Upper lobe of left lung (tissue), 4 donors: ENCODE measurements at regions not wholly inside any gene's neighbourhood (a gene's known extent, or its start where the extent isn't known, plus 50 kb on each side); places are given as distances from the start of the nearest gene placed in this dataset.

Experiments
- CTCF ChIP-seq, 6 experiments: fragments of 450-650 bp in 4 of 6; fragments of 200-600 bp in 2 of 6; sonication (generic) in 2 of 6; IDR thresholded peaks; one replicate each; pipeline ENCODE4 v1.5.1; 2016 to 2019; ENCODE audit warnings: antibody characterized with exemption in 6 of 6
- EP300 ChIP-seq, 4 donors: sonication (generic); formaldehyde crosslinking; IDR thresholded peaks; one replicate each; pipeline ENCODE4 v1.5.1; 2017; ENCODE audit warnings: antibody characterized with exemption in 4 of 4, control low read depth in 2 of 4
- POLR2A ChIP-seq, 4 donors: fragments of 450-650 bp; IDR thresholded peaks; one replicate each; pipeline ENCODE4 v1.5.1; 2016 to 2017; ENCODE audit warnings: antibody characterized with exemption in 4 of 4, mild to moderate bottlenecking in 2 of 4
- POLR2AphosphoS5 ChIP-seq, 2 donors: sonication (generic); formaldehyde crosslinking; IDR thresholded peaks; one replicate each; pipeline ENCODE4 v1.5.1; 2017; ENCODE audit warnings: antibody characterized with exemption in 2 of 2

DNA sequence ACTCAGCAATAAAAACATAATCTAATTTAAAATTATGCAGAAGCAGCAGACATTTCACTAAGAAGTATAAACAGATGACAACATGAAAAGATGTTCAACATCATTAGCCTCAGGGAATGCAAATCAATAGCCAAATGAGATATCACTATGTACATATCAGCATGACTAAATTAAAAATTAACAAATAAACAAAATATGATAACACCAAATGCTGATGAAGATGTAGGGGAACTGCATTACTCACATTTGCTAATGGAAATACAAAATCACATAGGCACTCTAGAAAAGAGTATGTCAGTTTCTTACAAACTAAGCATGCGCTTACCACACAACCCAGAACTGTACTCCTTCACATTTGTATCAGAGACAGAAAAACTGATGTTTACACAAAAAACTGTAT lies 487.2 kb upstream of the REG3G start:
- TF ChIP-seq CTCF (IDR thresholded peaks at IDR 0.05) (no peak), POLR2A (IDR thresholded peaks at IDR 0.05) (no peak), POLR2AphosphoS5 (IDR thresholded peaks at IDR 0.05) (no peak), EP300 (IDR thresholded peaks at IDR 0.05) (no peak)
